NCI-H460 (cell line): ENCODE measurements at regions not wholly inside any gene's neighbourhood (a gene's known extent, or its start where the extent isn't known, plus 50 kb on each side); places are given as distances from the start of the nearest gene placed in this dataset.
"Not testable (repeated sequence)": the region's sequence is repeated elsewhere in the genome, so short reads cannot be mapped to it uniquely, and the experiment has no call there.

Source experiments
- DNase-seq: peaks from one replicate; pipeline ENCODE4 v3.0.0-alpha.2; 2016; ENCODE audit warnings: low read depth; ENCODE audit errors: extremely low read depth

GRCh38 chr18:43789234-43790000 lies 512.1 kb upstream of the SYT4 start:
- no peak for DNase-seq

GRCh38 chr18:43793910-43794309 lies 516.6 kb upstream of the SYT4 start:
- DNase-seq: no peak

GRCh38 chr18:43794363-43794762 lies 517.1 kb upstream of the SYT4 start:
- DNase-seq: no peak

- no peak for DNase-seq
Measured at GRCh38 chr18:43797347-43797746, 520.1 kb upstream of the SYT4 start.

- no peak for DNase-seq
Measured at GRCh38 chr18:43800584-43800983, 523.3 kb upstream of the SYT4 start.

- DNase-seq: no peak
Measured at GRCh38 chr18:43805646-43806194, 528.4 kb upstream of the SYT4 start.

DNA sequence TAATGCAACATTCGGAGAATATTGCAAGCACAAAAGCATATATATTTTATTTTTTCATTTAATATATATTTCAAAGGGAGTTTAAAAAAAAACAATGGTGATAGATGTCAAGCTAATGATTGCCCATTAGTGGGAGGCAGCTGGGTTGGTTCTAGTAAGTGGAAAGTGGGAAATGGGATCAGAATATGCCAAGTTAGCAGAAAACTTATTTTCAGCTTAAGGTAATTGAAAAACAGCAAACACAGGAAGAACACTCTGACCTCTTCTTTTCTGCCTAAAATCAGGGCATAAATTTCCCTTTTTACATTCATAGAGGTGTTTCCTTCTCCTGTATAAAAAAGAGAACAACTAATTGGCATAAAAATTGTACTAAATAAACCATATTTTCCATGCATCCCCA lies 535.3 kb upstream of the SYT4 start:
- no peak for DNase-seq

GRCh38 chr18:43819397-43819796 lies 542.1 kb upstream of the SYT4 start:
- DNase-seq: no peak

- DNase-seq: no peak
Measured at GRCh38 chr18:43819873-43820272, 542.6 kb upstream of the SYT4 start.

- no peak for DNase-seq
Measured at GRCh38 chr18:43825768-43826167, 548.5 kb upstream of the SYT4 start.

GRCh38 chr18:43826215-43826614 lies 548.9 kb upstream of the SYT4 start:
- DNase-seq: no peak

DNA sequence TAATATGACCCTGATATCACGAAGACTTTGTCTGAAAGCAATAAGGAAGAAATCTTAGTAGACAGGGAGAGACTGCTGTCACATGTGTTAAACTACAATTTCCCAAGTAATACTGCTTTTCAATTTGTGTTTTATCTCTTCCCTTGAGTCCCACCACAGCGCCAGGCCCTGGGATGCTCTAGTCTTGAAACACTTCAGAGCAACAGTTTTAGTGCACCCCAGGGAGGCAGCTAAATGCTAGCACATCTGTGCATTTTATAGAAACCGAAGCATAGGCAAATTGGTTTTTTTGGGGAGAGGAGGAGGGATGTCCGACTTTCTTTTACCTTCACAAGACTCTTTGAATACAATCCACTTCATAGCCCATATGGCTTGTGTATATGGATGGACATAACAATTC lies 550.0 kb upstream of the SYT4 start:
- no peak for DNase-seq

GRCh38 chr18:43830303-43830702 lies 553.0 kb upstream of the SYT4 start:
- no peak for DNase-seq

DNA sequence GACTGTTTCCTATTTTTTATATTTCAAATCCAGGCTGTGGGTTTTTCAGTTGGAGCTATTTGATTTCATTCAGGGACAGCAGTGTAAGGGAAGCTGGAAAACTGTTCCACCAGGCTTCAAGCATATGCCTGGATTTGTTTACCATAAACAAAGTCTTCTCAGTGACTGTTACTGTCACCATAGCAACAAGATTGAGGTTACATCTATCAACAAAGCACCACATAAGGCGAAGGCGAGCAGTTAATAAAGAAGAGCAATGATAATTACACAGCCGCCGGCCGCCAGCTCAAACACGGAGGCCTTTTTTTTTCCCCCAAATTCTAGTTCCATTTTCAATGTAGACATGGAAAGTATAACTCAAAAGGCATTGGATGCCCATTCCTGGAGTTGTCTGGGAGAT lies 553.7 kb upstream of the SYT4 start:
- DNase-seq: no peak

- no peak for DNase-seq
Measured at GRCh38 chr18:43846299-43846698, 569.0 kb upstream of the SYT4 start.

DNA sequence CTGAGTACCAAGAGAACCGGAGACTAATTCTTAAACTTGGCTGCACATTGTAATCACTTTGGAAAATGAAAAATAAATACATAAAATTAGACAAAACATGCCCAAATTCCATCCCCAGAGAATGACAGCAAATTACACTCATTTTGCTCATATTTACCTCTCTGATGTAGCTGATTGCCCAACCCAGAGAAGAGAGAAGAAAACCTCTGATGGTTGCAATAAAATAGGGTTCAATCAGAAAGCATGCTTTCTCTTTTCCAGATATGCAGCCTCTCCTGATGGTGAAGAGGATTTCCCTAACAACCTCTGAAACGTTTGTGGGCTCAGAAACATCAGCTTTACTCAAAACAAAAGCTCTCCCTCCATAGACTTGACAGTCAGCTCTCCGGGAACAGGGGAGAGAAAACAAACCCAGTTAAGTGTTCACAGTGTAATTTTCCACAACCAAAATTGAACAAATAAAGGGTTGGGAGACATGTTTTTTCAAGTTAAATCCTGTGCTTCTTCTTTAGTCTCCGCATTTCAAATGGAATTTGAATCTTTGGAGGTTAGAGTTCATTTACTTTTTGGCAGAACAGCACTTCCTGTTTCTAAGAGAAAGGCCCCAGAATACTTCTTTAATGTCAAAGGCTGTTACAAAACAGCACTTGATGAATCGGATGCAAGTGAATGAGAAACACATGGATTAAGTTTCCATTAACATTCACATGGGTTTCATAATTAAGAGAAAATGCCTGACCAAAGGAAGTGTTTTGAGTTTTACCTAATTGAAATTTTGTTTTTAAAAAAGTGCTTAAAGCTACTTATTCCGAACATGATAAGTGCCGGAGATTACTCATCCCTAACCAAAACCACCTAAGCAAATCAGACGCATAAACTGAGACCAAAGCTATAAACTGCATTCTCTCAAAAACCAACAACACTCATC lies 570.1 kb upstream of the SYT4 start:
- DNase-seq: no peak

- DNase-seq: not testable (repeated sequence)
Measured at GRCh38 chr18:43849831-43850230, 572.5 kb upstream of the SYT4 start.

DNA sequence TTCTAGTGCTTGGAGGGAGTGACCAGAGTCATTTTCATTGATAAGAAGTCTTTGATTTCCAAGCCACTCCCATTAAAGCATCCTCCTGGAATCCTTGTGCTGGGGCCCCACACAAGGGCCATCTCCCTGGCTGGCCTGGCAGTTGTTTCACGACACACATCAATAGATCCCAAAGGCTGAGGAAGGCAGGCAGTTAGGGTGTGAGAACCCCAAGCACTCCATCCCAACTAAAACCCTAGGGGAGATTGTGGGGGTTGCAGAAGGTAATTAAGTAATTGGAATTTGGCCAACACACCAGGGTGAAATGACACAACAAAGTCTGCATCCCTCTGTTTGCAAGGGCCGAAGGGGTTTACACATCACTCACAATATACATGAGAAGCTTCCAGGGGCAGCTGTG lies 578.1 kb upstream of the SYT4 start:
- no peak for DNase-seq

- no peak for DNase-seq
Measured at GRCh38 chr18:43863180-43863579, 585.9 kb upstream of the SYT4 start.

GRCh38 chr18:43866696-43867095 lies 589.4 kb upstream of the SYT4 start:
- no peak for DNase-seq

GRCh38 chr18:43868497-43868995 lies 591.3 kb upstream of the SYT4 start:
- DNase-seq: no peak
